ENCODE measurements at regions not wholly inside any gene's neighbourhood (a gene's known extent, or its start where the extent isn't known, plus 50 kb on each side); places are given as distances from the start of the nearest gene placed in this dataset.
"Not testable (repeated sequence)": the region's sequence is repeated elsewhere in the genome, so short reads cannot be mapped to it uniquely, and the experiment has no call there.

DNA sequence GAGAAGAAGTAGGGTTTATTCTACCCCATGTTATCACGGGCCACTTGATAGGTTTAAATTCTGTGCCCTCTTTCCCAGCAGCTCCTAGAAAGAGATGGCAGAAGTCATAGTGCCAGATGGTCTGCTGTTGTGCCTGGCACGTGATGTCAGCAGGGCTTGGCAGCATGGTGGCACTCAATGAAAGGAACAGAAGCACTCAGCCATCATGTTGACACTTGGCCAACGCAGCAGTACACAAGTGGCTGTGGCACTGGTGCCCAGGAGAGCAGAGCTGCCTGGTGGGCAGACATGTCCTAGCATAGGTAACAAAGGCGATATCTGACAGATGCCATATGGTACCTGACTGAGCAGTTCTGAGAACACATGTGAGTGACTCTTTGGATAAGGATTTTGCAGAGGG lies 796.4 kb upstream of the ACO1 start:
- DNase-seq (ENCODE audit: low spot score): no peak

- no peak for DNase-seq (ENCODE audit: low spot score)
Measured at GRCh38 chr9:31588756-31589155, 795.7 kb upstream of the ACO1 start.

DNA sequence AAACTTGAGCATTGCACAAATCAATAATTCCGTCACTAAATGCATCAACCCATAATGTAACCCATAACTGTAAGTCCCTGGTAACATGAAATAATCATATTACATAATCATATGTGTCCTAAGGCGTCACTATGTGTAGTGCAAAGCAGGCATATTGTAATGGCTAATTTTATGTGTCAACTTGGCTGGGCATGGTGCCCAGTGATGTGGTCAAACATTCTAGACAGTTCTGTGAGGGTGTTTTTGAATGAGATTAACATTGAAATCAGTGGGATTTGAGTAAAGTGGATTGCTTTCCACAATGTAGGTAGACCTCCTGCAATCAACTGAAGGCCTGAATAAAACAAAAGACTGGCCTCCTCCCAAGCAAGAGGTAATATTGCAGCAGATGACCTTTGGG lies 794.4 kb upstream of the ACO1 start:
- no peak for DNase-seq (ENCODE audit: low spot score)

DNA sequence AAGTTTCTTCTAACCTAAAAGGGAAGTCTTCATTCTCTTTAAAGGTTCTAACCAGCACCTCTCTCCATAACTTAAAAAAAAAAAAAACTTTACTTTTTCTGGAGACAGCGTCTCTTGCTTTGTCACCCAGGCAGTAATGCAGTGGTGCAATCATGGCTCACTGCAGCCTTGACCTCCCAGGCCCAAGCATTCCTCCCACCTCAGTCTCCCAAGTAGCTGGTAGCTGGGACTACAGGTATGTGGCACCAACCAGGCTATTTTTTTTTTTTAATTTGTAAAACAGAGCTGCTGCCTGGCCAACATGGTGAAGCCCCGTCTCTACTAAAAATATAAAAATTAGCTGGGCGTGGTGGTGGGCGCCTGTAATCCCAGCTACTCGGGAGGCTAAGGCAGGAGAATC lies 787.4 kb upstream of the ACO1 start:
- DNase-seq (ENCODE audit: low spot score): not testable (repeated sequence)

DNA sequence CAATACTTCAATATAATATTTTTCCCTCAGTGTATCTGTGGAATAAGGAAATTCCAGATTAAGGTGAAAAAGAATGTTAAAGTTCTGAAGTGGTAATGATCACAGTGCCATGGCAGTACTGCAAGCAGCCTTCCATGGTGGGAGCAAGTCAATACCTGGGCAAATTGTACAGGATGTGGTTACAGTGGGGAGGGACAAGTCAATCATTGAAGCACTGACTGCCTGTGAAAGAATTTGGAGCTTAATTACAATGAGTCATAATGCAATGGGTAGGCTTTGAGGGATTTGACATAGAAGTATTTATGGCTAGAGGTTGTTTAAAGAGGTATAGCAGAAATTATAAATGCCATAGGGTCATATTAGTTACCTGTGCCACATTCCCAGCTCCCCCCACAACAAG lies 786.5 kb upstream of the ACO1 start:
- DNase-seq (ENCODE audit: low spot score): no peak

DNA sequence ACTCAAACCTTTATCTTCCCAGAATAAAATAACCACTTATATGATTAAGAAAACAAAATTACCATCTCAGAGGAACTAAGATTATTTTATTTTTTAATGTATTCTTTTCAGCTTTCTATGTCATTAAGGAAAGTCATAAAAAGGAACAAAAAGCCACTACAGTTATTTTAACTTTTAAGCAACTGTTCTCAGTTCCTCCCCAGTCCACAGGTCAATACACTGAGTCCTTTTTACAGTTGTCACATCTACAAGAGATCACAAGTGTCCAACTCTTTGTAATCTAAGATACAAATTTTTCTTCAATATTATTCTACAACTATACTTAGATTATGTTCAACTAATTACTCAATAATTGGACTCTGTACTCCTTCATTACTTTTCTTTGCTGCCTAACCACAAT lies 782.8 kb upstream of the ACO1 start:
- DNase-seq (ENCODE audit: low spot score): no peak

DNA sequence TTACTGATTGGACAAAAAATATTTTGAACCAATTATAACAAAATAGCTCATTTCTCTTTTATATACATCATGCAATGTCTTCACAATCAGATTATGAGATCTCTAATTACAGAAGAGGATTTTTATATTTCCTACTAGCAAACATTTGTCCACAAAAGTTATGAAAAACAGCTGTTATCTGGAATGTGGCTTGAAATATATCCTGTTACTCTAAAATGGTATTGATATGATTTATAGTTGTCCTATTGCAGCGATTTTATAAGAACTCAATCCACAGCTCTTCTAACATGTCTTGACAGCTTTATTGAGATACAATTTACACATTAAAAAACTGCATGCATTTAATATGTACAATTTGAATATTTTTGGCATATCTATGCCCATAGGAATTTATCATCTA lies 779.9 kb upstream of the ACO1 start:
- DNase-seq (ENCODE audit: low spot score): no peak

- no peak for DNase-seq (ENCODE audit: low spot score)
Measured at GRCh38 chr9:31605164-31605563, 779.3 kb upstream of the ACO1 start.

DNA sequence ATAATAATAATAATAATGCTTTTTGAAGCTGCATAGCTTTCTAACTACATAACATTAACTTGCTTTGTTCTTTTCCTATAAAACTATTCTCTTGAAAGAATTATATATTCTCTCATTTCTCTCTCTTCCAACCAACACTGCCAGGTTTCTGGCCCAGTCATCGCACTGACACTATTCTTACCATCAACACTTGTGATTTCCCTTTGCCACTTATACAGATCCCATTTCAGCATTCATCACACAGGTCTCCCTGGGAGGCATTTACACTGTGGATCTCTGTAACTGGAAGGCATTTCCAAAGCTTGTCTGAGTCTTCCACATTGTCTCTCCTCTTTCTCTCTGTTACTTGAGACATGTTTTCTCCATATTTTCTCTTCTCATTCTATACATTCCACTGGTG lies 777.8 kb upstream of the ACO1 start:
- DNase-seq (ENCODE audit: low spot score): no peak

GRCh38 chr9:31608416-31608815 lies 776.0 kb upstream of the ACO1 start:
- DNase-seq (ENCODE audit: low spot score): no peak

GRCh38 chr9:31608881-31609280 lies 775.6 kb upstream of the ACO1 start:
- no peak for DNase-seq (ENCODE audit: low spot score)

GRCh38 chr9:31612336-31613030 lies 772.0 kb upstream of the ACO1 start:
- DNase-seq (ENCODE audit: low spot score): no peak

- no peak for DNase-seq (ENCODE audit: low spot score)
Measured at GRCh38 chr9:31615966-31616365, 768.5 kb upstream of the ACO1 start.

DNA sequence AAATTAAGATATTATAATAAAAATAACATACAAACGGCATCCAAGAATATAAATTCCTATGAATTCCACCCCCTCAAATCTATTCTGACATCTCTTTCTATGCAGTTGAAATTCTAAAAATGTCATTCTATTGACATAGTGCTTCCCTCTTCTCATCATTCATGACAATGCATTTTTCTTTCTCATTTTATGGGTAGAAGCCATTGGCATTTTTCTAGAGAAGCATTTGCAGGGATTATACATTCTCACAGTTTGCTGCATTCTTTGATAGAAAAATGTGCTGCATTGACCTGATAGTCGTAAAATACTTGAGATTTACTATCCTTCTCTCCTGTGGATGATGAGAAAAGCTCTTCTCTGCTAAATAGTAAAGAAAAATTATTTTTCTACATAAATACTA lies 760.9 kb upstream of the ACO1 start:
- no peak for DNase-seq (ENCODE audit: low spot score)

- DNase-seq (ENCODE audit: low spot score): no peak
Measured at GRCh38 chr9:31629292-31629691, 755.2 kb upstream of the ACO1 start.

- no peak for DNase-seq (ENCODE audit: low spot score)
Measured at GRCh38 chr9:31637265-31637664, 747.2 kb upstream of the ACO1 start.

GRCh38 chr9:31637861-31638260 lies 746.6 kb upstream of the ACO1 start:
- no peak for DNase-seq (ENCODE audit: low spot score)

- DNase-seq (ENCODE audit: low spot score): no peak
Measured at GRCh38 chr9:31639451-31639850, 745.0 kb upstream of the ACO1 start.

DNA sequence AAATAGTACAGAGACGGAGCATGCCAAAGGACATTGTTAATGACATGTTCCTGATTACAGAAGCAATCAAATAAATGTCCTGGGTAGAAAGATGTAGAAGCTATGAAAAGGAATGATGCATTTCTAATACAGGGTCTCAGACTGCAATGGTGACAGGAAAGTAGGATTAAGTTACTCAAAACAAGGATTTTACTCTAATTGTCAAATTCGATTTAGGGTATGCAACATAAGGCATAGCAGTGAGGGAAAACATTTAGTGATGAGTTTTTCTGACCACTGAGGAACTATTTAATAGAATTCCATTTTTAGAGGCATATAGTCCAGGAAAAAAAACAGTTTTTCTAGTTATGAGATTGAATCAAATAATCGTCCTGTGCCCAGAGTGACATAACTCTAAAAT lies 715.1 kb upstream of the ACO1 start:
- DNase-seq (ENCODE audit: low spot score): no peak

DNA sequence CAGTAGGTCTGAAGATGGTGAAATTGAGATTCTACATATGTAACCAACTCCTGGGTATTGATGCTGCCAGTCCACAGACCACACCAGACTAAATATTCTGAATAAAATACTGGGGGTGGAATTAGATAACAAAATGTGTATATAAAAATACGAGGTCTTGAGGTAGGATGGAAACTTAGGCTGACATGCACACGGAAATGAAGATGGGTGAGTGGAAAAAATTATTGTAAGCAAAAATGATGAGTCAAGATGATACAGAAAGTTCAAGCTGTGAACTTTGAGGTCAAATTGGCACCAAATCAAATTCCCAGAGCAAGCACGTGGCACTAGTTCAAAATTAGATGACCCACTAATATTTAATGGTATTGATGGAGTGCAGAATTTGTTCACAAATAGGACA lies 713.4 kb upstream of the ACO1 start:
- DNase-seq (ENCODE audit: low spot score): no peak

DNA sequence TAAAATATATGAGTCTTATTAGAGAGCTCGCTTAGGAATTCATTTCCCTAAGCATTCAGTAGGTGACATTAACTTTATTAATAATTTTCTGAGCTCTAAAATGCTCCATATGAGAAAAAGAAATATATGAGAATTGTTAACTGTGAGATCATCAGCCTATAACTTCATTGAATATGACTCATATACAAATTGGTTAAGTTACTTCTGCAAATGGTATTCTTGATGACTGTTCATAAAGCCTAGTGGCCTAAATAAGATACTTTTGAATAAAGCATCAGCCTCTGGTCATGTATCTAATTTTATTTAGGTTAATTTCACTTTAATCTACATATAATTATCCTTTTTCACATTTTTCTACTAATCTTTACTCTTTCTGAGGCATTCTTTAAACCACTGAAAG lies 710.2 kb upstream of the ACO1 start:
- DNase-seq (ENCODE audit: low spot score): no peak

GRCh38 chr9:31677415-31677814 lies 707.0 kb upstream of the ACO1 start:
- DNase-seq (ENCODE audit: low spot score): no peak

GRCh38 chr9:31677877-31678276 lies 706.6 kb upstream of the ACO1 start:
- no peak for DNase-seq (ENCODE audit: low spot score)

- no peak for DNase-seq (ENCODE audit: low spot score)
Measured at GRCh38 chr9:31683116-31683515, 701.3 kb upstream of the ACO1 start.

DNA sequence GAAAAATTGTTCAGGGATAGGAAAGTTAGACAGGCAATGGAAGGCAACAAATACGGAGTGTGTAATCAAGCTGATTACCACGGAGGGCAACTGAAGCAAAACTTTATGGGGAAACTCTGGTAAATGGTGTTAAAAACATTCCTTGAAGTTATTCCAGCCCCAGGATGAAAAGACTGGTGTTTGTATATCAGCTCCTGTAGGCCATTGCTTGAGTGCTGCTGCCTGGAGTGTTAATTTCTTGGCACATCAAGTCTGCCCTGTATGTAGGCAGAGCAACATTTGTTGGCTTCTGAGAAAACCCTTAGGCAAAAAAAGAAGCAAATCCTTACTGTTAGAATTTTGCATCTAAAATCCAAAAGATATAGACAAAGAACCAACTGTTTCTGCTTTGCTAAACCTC lies 686.5 kb upstream of the ACO1 start:
- no peak for DNase-seq (ENCODE audit: low spot score)

Measured in AG08395 (cell line).